ENCODE measurements at regions not wholly inside any gene's neighbourhood (a gene's known extent, or its start where the extent isn't known, plus 50 kb on each side); places are given as distances from the start of the nearest gene placed in this dataset.

GRCh38 chr5:57724836-57725235 lies 242.2 kb upstream of the ACTBL2 start:
- no peak for TF ChIP-seq CTCF (IDR thresholded peaks at IDR 0.05; ENCODE audit: low read depth, low read length)
- TF ChIP-seq POLR2A (IDR thresholded peaks at IDR 0.05; ENCODE audit: extremely low read depth, insufficient read length) = no peak
- TF ChIP-seq MYC (IDR thresholded peaks at IDR 0.05; ENCODE audit: low read depth, low read length) = no peak
- no peak for TF ChIP-seq MAX (IDR thresholded peaks at IDR 0.05; ENCODE audit: low read depth, low read length)
